HEK293T (cell line): ENCODE measurements at regions not wholly inside any gene's neighbourhood (a gene's known extent, or its start where the extent isn't known, plus 50 kb on each side); places are given as distances from the start of the nearest gene placed in this dataset.

ENCODE experiments used
- CTCF ChIA-PET: fragments of 350-600 bp; formaldehyde crosslinking; extraction: SDS; loops from one replicate; lab custom pipeline; 2021; ENCODE audit warnings: antibody characterized with exemption, inconsistent platforms; lab: Yijun Ruan, JAX
- POLR2A ChIA-PET: fragments of 350-600 bp; formaldehyde crosslinking; extraction: SDS; loops from one replicate; lab custom pipeline; 2020; ENCODE audit warnings: antibody characterized with exemption, inconsistent platforms; lab: Yijun Ruan, JAX
- DNase-seq: peaks from one replicate; pipeline ENCODE4 v3.0.0; 2012; ENCODE audit warnings: mixed read lengths; ENCODE audit errors: extremely low spot score
- ARNT ChIP-seq: fragments of 450-650 bp; IDR thresholded peaks from 2 replicates; pipeline ENCODE4 v1.6.1; 2017; ENCODE audit warnings: mild to moderate bottlenecking
- BHLHE40 ChIP-seq: fragments of 450-650 bp; IDR thresholded peaks from 2 replicates; pipeline ENCODE4 v1.6.1; 2016; ENCODE audit warnings: mild to moderate bottlenecking, moderate library complexity, borderline replicate concordance
- CTBP1 ChIP-seq: fragments of 450-650 bp; IDR thresholded peaks from 2 replicates; pipeline ENCODE4 v1.6.1; 2016; ENCODE audit warnings: borderline replicate concordance
- ELF4 ChIP-seq: fragments of 450-650 bp; IDR thresholded peaks from 2 replicates; pipeline ENCODE4 v1.6.1; 2017; ENCODE audit warnings: antibody characterized with exemption
- FOXA1 ChIP-seq: fragments of 450-650 bp; IDR thresholded peaks from 2 replicates; pipeline ENCODE4 v1.6.1; 2016; ENCODE audit warnings: mild to moderate bottlenecking
- FOXK2 ChIP-seq: fragments of 450-650 bp; IDR thresholded peaks from 2 replicates; pipeline ENCODE4 v1.6.1; 2016; ENCODE audit warnings: mild to moderate bottlenecking
- FOXM1 ChIP-seq: fragments of 450-650 bp; IDR thresholded peaks from 2 replicates; pipeline ENCODE4 v1.6.1; 2017; ENCODE audit warnings: mild to moderate bottlenecking, borderline replicate concordance
- HDGF ChIP-seq: fragments of 450-650 bp; IDR thresholded peaks from 2 replicates; pipeline ENCODE4 v1.6.1; 2017; ENCODE audit warnings: antibody characterized with exemption, borderline replicate concordance
- L3MBTL2 ChIP-seq: fragments of 450-650 bp; conservative IDR thresholded peaks from 2 replicates; pipeline ENCODE4 v1.6.1; 2016; ENCODE audit warnings: mild to moderate bottlenecking
- LEF1 ChIP-seq: fragments of 450-650 bp; IDR thresholded peaks from 2 replicates; pipeline ENCODE4 v1.6.1; 2017; ENCODE audit warnings: mild to moderate bottlenecking, borderline replicate concordance
- NFRKB ChIP-seq: fragments of 450-650 bp; IDR thresholded peaks from 2 replicates; pipeline ENCODE4 v1.6.1; 2016; ENCODE audit warnings: mild to moderate bottlenecking, moderate library complexity
- PKNOX1 ChIP-seq: fragments of 450-650 bp; IDR thresholded peaks from 2 replicates; pipeline ENCODE4 v1.6.1; 2016
- SP1 ChIP-seq: fragments of 450-650 bp; IDR thresholded peaks from 2 replicates; pipeline ENCODE4 v1.6.1; 2017
- SUZ12 ChIP-seq: fragments of 450-650 bp; IDR thresholded peaks from 2 replicates; pipeline ENCODE4 v1.6.1; 2016; ENCODE audit warnings: mild to moderate bottlenecking
- TARDBP ChIP-seq: fragments of 450-650 bp; IDR thresholded peaks from 2 replicates; pipeline ENCODE4 v1.6.1; 2016
- ZNF384 ChIP-seq: fragments of 450-650 bp; IDR thresholded peaks from 2 replicates; pipeline ENCODE4 v1.6.1; 2016

GRCh38 chr2:107009275-107009674 lies 123.3 kb upstream of the ST6GAL2 start:
- TF ChIP-seq ZNF384, result no peak
- no peak for TF ChIP-seq L3MBTL2
- TF ChIP-seq LEF1, result no peak
- TF ChIP-seq ARNT, result no peak
- no peak for DNase-seq
- ChIA-PET CTCF (no interaction called here), POLR2A (no interaction called here)

GRCh38 chr2:107012714-107013306 lies 126.8 kb upstream of the ST6GAL2 start:
- ChIA-PET POLR2A (no interaction called here), CTCF (no interaction called here)
- TF ChIP-seq SP1 (no peak), SUZ12 (no peak), LEF1 (no peak), NFRKB (no peak), L3MBTL2 (no peak), ZNF384 (no peak), HDGF (no peak), TARDBP (no peak), ELF4 (no peak), PKNOX1 (no peak), FOXM1 (no peak)
- DNase-seq, result no peak

- ChIA-PET CTCF (no interaction called here), POLR2A (no interaction called here)
- no peak for DNase-seq
- TF ChIP-seq ZNF384 (no peak), TARDBP (no peak), FOXM1 (no peak), NFRKB (no peak), L3MBTL2 (no peak), LEF1 (no peak), ELF4 (no peak), FOXA1 (no peak), ARNT (no peak), SP1 (no peak), HDGF (no peak), PKNOX1 (no peak), FOXK2 (no peak), CTBP1 (no peak), SUZ12 (no peak), BHLHE40 (no peak)
Observed at GRCh38 chr2:107013884-107014283, 127.9 kb upstream of the ST6GAL2 start.

- DNase-seq, result no peak
- CTCF ChIA-PET, result no interaction called here
Observed at GRCh38 chr2:107018366-107018765, 132.4 kb upstream of the ST6GAL2 start.

GRCh38 chr2:107020392-107020791 lies 134.4 kb upstream of the ST6GAL2 start:
- no peak for TF ChIP-seq FOXM1
- no peak for TF ChIP-seq ARNT
- no peak for DNase-seq
- ChIA-PET POLR2A (no interaction called here), CTCF (no interaction called here)

More at GRCh38 chr2:107018366-107018765, 132.4 kb upstream of the ST6GAL2 start:
- POLR2A ChIA-PET, result no interaction called here
- TF ChIP-seq ELF4 (no peak), SUZ12 (no peak), SP1 (no peak), LEF1 (no peak), NFRKB (no peak), CTBP1 (no peak), ARNT (no peak), PKNOX1 (no peak), FOXK2 (no peak), FOXM1 (no peak), FOXA1 (no peak)

- TF ChIP-seq TARDBP (no peak), SUZ12 (no peak), FOXA1 (no peak), L3MBTL2 (no peak), NFRKB (no peak), LEF1 (no peak), PKNOX1 (no peak), FOXK2 (no peak)
- ChIA-PET POLR2A (no interaction called here), CTCF (no interaction called here)
- no peak for DNase-seq
Observed at GRCh38 chr2:107024269-107024668, 138.3 kb upstream of the ST6GAL2 start.
